ENCODE measurements at regions not wholly inside any gene's neighbourhood (a gene's known extent, or its start where the extent isn't known, plus 50 kb on each side); places are given as distances from the start of the nearest gene placed in this dataset.

- DNase-seq (ENCODE audit: low read depth in 1 of 2, low spot score in 2 of 2) (no peak), FAIRE-seq (no peak)
- Histone ChIP-seq H3K27me3 (replicated peaks in 1 of 4; ENCODE audit: control insufficient read depth in 3 of 4, extremely low read depth in 1 of 4, insufficient read depth in 3 of 4, low read length in 3 of 4) (no peaks in the 10 kb centered on the region; a peak in 1 of 7 replicates), H4K20me1 (replicated peaks in 1 of 2; ENCODE audit: control insufficient read depth in 1 of 2, insufficient read depth in 2 of 2, low read length in 2 of 2) (no peaks in the 10 kb centered on the region), H3K14ac (ENCODE audit: insufficient read length) (no peak overlapping the region), H3K79me2 (ENCODE audit: control insufficient read depth in 1 of 2, insufficient read depth in 2 of 2, low read length in 2 of 2) (no peaks in the 10 kb centered on the region), H2BK20ac (ENCODE audit: low read length) (no peak overlapping the region), H2BK5ac (ENCODE audit: low read depth, low read length) (peak overlapping the region; percentile 32; the same call in 1 of the 2 replicates), H3K4me1 (replicated peaks in 1 of 4; ENCODE audit: control insufficient read depth in 3 of 4, insufficient read depth in 4 of 4, low read length in 3 of 4) (no peaks in the 10 kb centered on the region), H2AK5ac (ENCODE audit: low read depth, low read length) (no peak overlapping the region), H3K9me3 (ENCODE audit: insufficient read depth in 2 of 2, low read depth in 1 of 2, low read length in 1 of 2) (no peaks in the 10 kb centered on the region), H3K18ac (ENCODE audit: extremely low read depth, low read length) (no peak overlapping the region), H3K4me2 (ENCODE audit: insufficient read depth in 1 of 2, low read depth in 2 of 2, low read length in 2 of 2) (no peak overlapping the region), H3K36me3 (ENCODE audit: control insufficient read depth in 2 of 4, insufficient read depth in 4 of 4, low read length in 3 of 4) (no peaks in the 10 kb centered on the region), H2BK15ac (ENCODE audit: low read length) (0 out of 2 replicates have a peak overlapping the region, but pooled peaks have one; percentile 46), H3K23me2 (ENCODE audit: low read depth, low read length) (no peaks in the 10 kb centered on the region), H4K8ac (ENCODE audit: extremely low read depth, insufficient read depth, low read length) (no peak overlapping the region), H3K79me1 (ENCODE audit: low read depth, low read length) (no peaks in the 10 kb centered on the region; the same call in 1 of the 2 replicates), H3K27ac (ENCODE audit: low read depth, low read length) (no peak overlapping the region), H2BK12ac (ENCODE audit: low read depth, low read length) (no peak overlapping the region), H4K91ac (replicated peaks; ENCODE audit: insufficient read length, low read length) (no peak overlapping the region), H2BK120ac (replicated peaks; ENCODE audit: low read depth, low read length) (no peak overlapping the region), H3K4ac (replicated peaks; ENCODE audit: insufficient read length, low read depth, low read length) (no peak overlapping the region), H2AFZ (ENCODE audit: low read length) (peak overlapping the region; percentile 76), H3K4me3 (ENCODE audit: extremely low read depth in 1 of 4, insufficient read depth in 2 of 4, low read depth in 3 of 4, low read length in 4 of 4) (no peak overlapping the region), H3K9ac (replicated peaks in 1 of 4; ENCODE audit: extremely low read depth in 1 of 4, low read depth in 3 of 4, low read length in 3 of 4) (no peak overlapping the region), H3K23ac (ENCODE audit: insufficient read length) (no peak overlapping the region), H4K5ac (ENCODE audit: insufficient read length, low read depth, low read length) (no peak overlapping the region), H3K56ac (replicated peaks; ENCODE audit: insufficient read length, low read depth, low read length) (no peak overlapping the region)
- WGBS, 2 experiments (ENCODE audit: extremely low coverage in 1 of 2, insufficient coverage in 1 of 2, insufficient read length in 1 of 2, insufficient replicate concordance in 2 of 2, low coverage in 1 of 2, low lambda C conversion rate in 2 of 2, missing lambda C conversion rate in 1 of 2) = 69% methylated on average over 12 of the region's 13 CpGs; no CpG with 5 or more reads in 1 of the 2 experiments
- TF ChIP-seq CBX5 (IDR thresholded peaks at IDR 0.05; ENCODE audit: low read depth, low read length) = no peak
- TF ChIP-seq, protein P1, sequence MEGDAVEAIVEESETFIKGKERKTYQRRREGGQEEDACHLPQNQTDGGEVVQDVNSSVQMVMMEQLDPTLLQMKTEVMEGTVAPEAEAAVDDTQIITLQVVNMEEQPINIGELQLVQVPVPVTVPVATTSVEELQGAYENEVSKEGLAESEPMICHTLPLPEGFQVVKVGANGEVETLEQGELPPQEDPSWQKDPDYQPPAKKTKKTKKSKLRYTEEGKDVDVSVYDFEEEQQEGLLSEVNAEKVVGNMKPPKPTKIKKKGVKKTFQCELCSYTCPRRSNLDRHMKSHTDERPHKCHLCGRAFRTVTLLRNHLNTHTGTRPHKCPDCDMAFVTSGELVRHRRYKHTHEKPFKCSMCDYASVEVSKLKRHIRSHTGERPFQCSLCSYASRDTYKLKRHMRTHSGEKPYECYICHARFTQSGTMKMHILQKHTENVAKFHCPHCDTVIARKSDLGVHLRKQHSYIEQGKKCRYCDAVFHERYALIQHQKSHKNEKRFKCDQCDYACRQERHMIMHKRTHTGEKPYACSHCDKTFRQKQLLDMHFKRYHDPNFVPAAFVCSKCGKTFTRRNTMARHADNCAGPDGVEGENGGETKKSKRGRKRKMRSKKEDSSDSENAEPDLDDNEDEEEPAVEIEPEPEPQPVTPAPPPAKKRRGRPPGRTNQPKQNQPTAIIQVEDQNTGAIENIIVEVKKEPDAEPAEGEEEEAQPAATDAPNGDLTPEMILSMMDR (IDR thresholded peaks at IDR 0.05; ENCODE audit: control extremely low read depth in 1 of 3, insufficient read depth in 1 of 3, low read depth in 1 of 3, low read length in 3 of 3) = peak in 2 of 3 experiments; percentile 12 to 31; a peak in 2 of 4 replicates
- TF ChIP-seq RAD21 (IDR thresholded peaks at IDR 0.05 in 1 of 2, conservative IDR thresholded peaks at IDR 0.05 in 1 of 2; ENCODE audit: low read depth in 2 of 2, low read length in 2 of 2) = peak; percentile 13 to 41; a peak in 1 of 4 replicates
- CTCF ChIA-PET (ENCODE audit: partially characterized antibody) = interaction anchor here (0.7 to 3.0 kb wide), 11 partner anchors 8 to 108 kb away, joined by 3 to 13 read pairs (median 4); no protein-coding TSS in a partner anchor
- POLR2A ChIA-PET (ENCODE audit: partially characterized antibody) = interaction anchor here (0.6 kb wide), 1 partner anchor 336 kb away, joined by 3 read pairs; no protein-coding TSS in a partner anchor
These were observed 73.3 kb upstream of the MYL10 start for GRCh38 chr7:101702362-101702850.
